ENCODE measurements at regions not wholly inside any gene's neighbourhood (a gene's known extent, or its start where the extent isn't known, plus 50 kb on each side); places are given as distances from the start of the nearest gene placed in this dataset.

GRCh38 chr12:124109760-124110159 lies 136.7 kb downstream of the ZNF664 start:
- no peaks in the 10 kb centered on the region for H3K27me3 ChIP-seq (ENCODE audit: control insufficient read depth, insufficient read depth, low read length)
- H3K9me3 ChIP-seq (ENCODE audit: control insufficient read depth, insufficient read depth, low read length), result 0 out of 2 replicates have a peak, but pooled peaks cover 3% of the 10 kb centered on the region
- no peaks in the 10 kb centered on the region for H3K36me3 ChIP-seq (ENCODE audit: control insufficient read depth, insufficient read depth, low read length)
- no peak overlapping the region for H3K27ac ChIP-seq (ENCODE audit: low read length)
- DNase-seq (ENCODE audit: low read depth, low spot score), result peak; percentile 52
- H3K4me1 ChIP-seq (ENCODE audit: control insufficient read depth, insufficient read depth, low read length), result no peaks in the 10 kb centered on the region
- H3K4me3 ChIP-seq (ENCODE audit: low read length), result no peak overlapping the region
- WGBS (ENCODE audit: insufficient coverage, insufficient read length), result no CpG with 5 or more reads among the region's 3 CpGs

- no CpG with 5 or more reads among the region's 2 CpGs for WGBS (ENCODE audit: insufficient coverage, insufficient read length)
- no peak for DNase-seq (ENCODE audit: low read depth, low spot score)
These were observed 137.4 kb downstream of the ZNF664 start for GRCh38 chr12:124110372-124110883.

GRCh38 chr12:124111006-124111405 lies 138.0 kb downstream of the ZNF664 start:
- Histone ChIP-seq H3K4me3 (ENCODE audit: low read length) (no peak overlapping the region), H3K4me1 (ENCODE audit: control insufficient read depth, insufficient read depth, low read length) (peaks cover 1% of the 10 kb centered on the region; the same call in 1 of the 2 replicates), H3K36me3 (ENCODE audit: control insufficient read depth, insufficient read depth, low read length) (no peaks in the 10 kb centered on the region), H3K27ac (ENCODE audit: low read length) (no peak overlapping the region), H3K9me3 (ENCODE audit: control insufficient read depth, insufficient read depth, low read length) (0 out of 2 replicates have a peak, but pooled peaks cover 3% of the 10 kb centered on the region), H3K27me3 (ENCODE audit: control insufficient read depth, insufficient read depth, low read length) (no peaks in the 10 kb centered on the region)
- DNase-seq (ENCODE audit: low read depth, low spot score), result no peak
- WGBS (ENCODE audit: insufficient coverage, insufficient read length), result no CpG with 5 or more reads among the region's 5 CpGs

More at GRCh38 chr12:124110372-124110883, 137.4 kb downstream of the ZNF664 start:
- Histone ChIP-seq H3K36me3 (ENCODE audit: control insufficient read depth, insufficient read depth, low read length) (no peaks in the 10 kb centered on the region), H3K27me3 (ENCODE audit: control insufficient read depth, insufficient read depth, low read length) (no peaks in the 10 kb centered on the region), H3K4me1 (ENCODE audit: control insufficient read depth, insufficient read depth, low read length) (no peaks in the 10 kb centered on the region), H3K4me3 (ENCODE audit: low read length) (no peak overlapping the region), H3K27ac (ENCODE audit: low read length) (no peak overlapping the region), H3K9me3 (ENCODE audit: control insufficient read depth, insufficient read depth, low read length) (0 out of 2 replicates have a peak, but pooled peaks cover 3% of the 10 kb centered on the region)

GRCh38 chr12:124114316-124114715 lies 141.3 kb downstream of the ZNF664 start:
- Histone ChIP-seq H3K36me3 (ENCODE audit: control insufficient read depth, insufficient read depth, low read length) (no peaks in the 10 kb centered on the region), H3K9me3 (ENCODE audit: control insufficient read depth, insufficient read depth, low read length) (no peaks in the 10 kb centered on the region; the same call in 1 of the 2 replicates), H3K4me1 (ENCODE audit: control insufficient read depth, insufficient read depth, low read length) (peaks cover 7% of the 10 kb centered on the region), H3K27ac (ENCODE audit: low read length) (no peak overlapping the region), H3K4me3 (ENCODE audit: low read length) (no peak overlapping the region), H3K27me3 (ENCODE audit: control insufficient read depth, insufficient read depth, low read length) (no peaks in the 10 kb centered on the region)
- no CpG with 5 or more reads among the region's 2 CpGs for WGBS (ENCODE audit: insufficient coverage, insufficient read length)
- DNase-seq (ENCODE audit: low read depth, low spot score), result no peak

GRCh38 chr12:124115496-124115895 lies 142.5 kb downstream of the ZNF664 start:
- no peaks in the 10 kb centered on the region; the same call in 1 of the 2 replicates for H3K9me3 ChIP-seq (ENCODE audit: control insufficient read depth, insufficient read depth, low read length)
- no peak overlapping the region for H3K4me3 ChIP-seq (ENCODE audit: low read length)
- no peaks in the 10 kb centered on the region for H3K27me3 ChIP-seq (ENCODE audit: control insufficient read depth, insufficient read depth, low read length)
- no peak overlapping the region for H3K27ac ChIP-seq (ENCODE audit: low read length)
- DNase-seq (ENCODE audit: low read depth, low spot score), result no peak
- no peaks in the 10 kb centered on the region for H3K36me3 ChIP-seq (ENCODE audit: control insufficient read depth, insufficient read depth, low read length)
- peaks cover 7% of the 10 kb centered on the region for H3K4me1 ChIP-seq (ENCODE audit: control insufficient read depth, insufficient read depth, low read length)
- no CpG with 5 or more reads among the region's 11 CpGs for WGBS (ENCODE audit: insufficient coverage, insufficient read length)

GRCh38 chr12:124115976-124116690 lies 143.1 kb downstream of the ZNF664 start:
- Histone ChIP-seq H3K9me3 (ENCODE audit: control insufficient read depth, insufficient read depth, low read length) (no peaks in the 10 kb centered on the region; the same call in 1 of the 2 replicates), H3K4me1 (ENCODE audit: control insufficient read depth, insufficient read depth, low read length) (peaks cover 7% of the 10 kb centered on the region), H3K27me3 (ENCODE audit: control insufficient read depth, insufficient read depth, low read length) (no peaks in the 10 kb centered on the region), H3K4me3 (ENCODE audit: low read length) (no peak overlapping the region), H3K36me3 (ENCODE audit: control insufficient read depth, insufficient read depth, low read length) (no peaks in the 10 kb centered on the region), H3K27ac (ENCODE audit: low read length) (no peak overlapping the region)
- WGBS (ENCODE audit: insufficient coverage, insufficient read length), result no CpG with 5 or more reads among the region's 16 CpGs
- no peak for DNase-seq (ENCODE audit: low read depth, low spot score)

- no peak overlapping the region for H3K27ac ChIP-seq (ENCODE audit: low read length)
- no peak overlapping the region for H3K4me3 ChIP-seq (ENCODE audit: low read length)
- no peak for DNase-seq (ENCODE audit: low read depth, low spot score)
- H3K27me3 ChIP-seq (ENCODE audit: control insufficient read depth, insufficient read depth, low read length), result no peaks in the 10 kb centered on the region
- H3K9me3 ChIP-seq (ENCODE audit: control insufficient read depth, insufficient read depth, low read length), result no peaks in the 10 kb centered on the region; the same call in 1 of the 2 replicates
- no peaks in the 10 kb centered on the region for H3K36me3 ChIP-seq (ENCODE audit: control insufficient read depth, insufficient read depth, low read length)
- peaks cover 7% of the 10 kb centered on the region for H3K4me1 ChIP-seq (ENCODE audit: control insufficient read depth, insufficient read depth, low read length)
- no CpG with 5 or more reads among the region's 6 CpGs for WGBS (ENCODE audit: insufficient coverage, insufficient read length)
These were observed 147.7 kb downstream of the ZNF664 start for GRCh38 chr12:124120739-124121138.

- Histone ChIP-seq H3K36me3 (ENCODE audit: control insufficient read depth, insufficient read depth, low read length) (no peaks in the 10 kb centered on the region), H3K9me3 (ENCODE audit: control insufficient read depth, insufficient read depth, low read length) (no peaks in the 10 kb centered on the region; the same call in 1 of the 2 replicates), H3K27ac (ENCODE audit: low read length) (no peak overlapping the region), H3K4me1 (ENCODE audit: control insufficient read depth, insufficient read depth, low read length) (no peaks in the 10 kb centered on the region), H3K4me3 (ENCODE audit: low read length) (no peak overlapping the region), H3K27me3 (ENCODE audit: control insufficient read depth, insufficient read depth, low read length) (no peaks in the 10 kb centered on the region)
- no peak for DNase-seq (ENCODE audit: low read depth, low spot score)
- WGBS (ENCODE audit: insufficient coverage, insufficient read length), result no CpG with 5 or more reads among the region's 9 CpGs
These were observed 149.7 kb downstream of the ZNF664 start for GRCh38 chr12:124122722-124123121.

- no CpG with 5 or more reads among the region's 10 CpGs for WGBS (ENCODE audit: insufficient coverage, insufficient read length)
- Histone ChIP-seq H3K4me1 (ENCODE audit: control insufficient read depth, insufficient read depth, low read length) (no peaks in the 10 kb centered on the region), H3K27me3 (ENCODE audit: control insufficient read depth, insufficient read depth, low read length) (no peaks in the 10 kb centered on the region), H3K36me3 (ENCODE audit: control insufficient read depth, insufficient read depth, low read length) (no peaks in the 10 kb centered on the region), H3K4me3 (ENCODE audit: low read length) (no peak overlapping the region), H3K9me3 (ENCODE audit: control insufficient read depth, insufficient read depth, low read length) (no peaks in the 10 kb centered on the region; the same call in 1 of the 2 replicates), H3K27ac (ENCODE audit: low read length) (no peak overlapping the region)
- no peak for DNase-seq (ENCODE audit: low read depth, low spot score)
These were observed 150.4 kb downstream of the ZNF664 start for GRCh38 chr12:124123296-124124000.

- Histone ChIP-seq H3K27me3 (ENCODE audit: control insufficient read depth, insufficient read depth, low read length) (no peaks in the 10 kb centered on the region), H3K4me3 (ENCODE audit: low read length) (no peak overlapping the region), H3K9me3 (ENCODE audit: control insufficient read depth, insufficient read depth, low read length) (no peaks in the 10 kb centered on the region), H3K36me3 (ENCODE audit: control insufficient read depth, insufficient read depth, low read length) (no peaks in the 10 kb centered on the region), H3K4me1 (ENCODE audit: control insufficient read depth, insufficient read depth, low read length) (no peaks in the 10 kb centered on the region), H3K27ac (ENCODE audit: low read length) (no peak overlapping the region)
- DNase-seq (ENCODE audit: low read depth, low spot score), result no peak
- WGBS (ENCODE audit: insufficient coverage, insufficient read length), result no CpG with 5 or more reads among the region's 10 CpGs
These were observed 152.3 kb downstream of the ZNF664 start for GRCh38 chr12:124125203-124125871.
